HG03460 (cell line): ENCODE measurements at regions not wholly inside any gene's neighbourhood (a gene's known extent, or its start where the extent isn't known, plus 50 kb on each side); places are given as distances from the start of the nearest gene placed in this dataset.
"Not testable (repeated sequence)": the region's sequence is repeated elsewhere in the genome, so short reads cannot be mapped to it uniquely, and the experiment has no call there.

ENCODE experiments used
- ATAC-seq: cut with Tn5 transposase; IDR thresholded peaks from one replicate; pipeline ENCODE4 v1.9.1; 2021; ENCODE audit not compliant: unreplicated experiment

- no peak for ATAC-seq
These were observed 1453.9 kb upstream of the B3GALT2 start for GRCh38 chr1:194640322-194640721.

- ATAC-seq = no peak
These were observed 1442.6 kb upstream of the B3GALT2 start for GRCh38 chr1:194629011-194629410.

GRCh38 chr1:194624833-194625232, 1438.4 kb upstream of the B3GALT2 start:
- no peak for ATAC-seq

- ATAC-seq = no peak
These were observed 1431.7 kb upstream of the B3GALT2 start for GRCh38 chr1:194618101-194618500.

GRCh38 chr1:194617272-194617671, 1430.9 kb upstream of the B3GALT2 start:
- ATAC-seq = not testable (repeated sequence)

- ATAC-seq = no peak
These were observed 1430.4 kb upstream of the B3GALT2 start for GRCh38 chr1:194616835-194617234.

- no peak for ATAC-seq
These were observed 1415.8 kb upstream of the B3GALT2 start for GRCh38 chr1:194602184-194602583.

GRCh38 chr1:194600716-194601115, 1414.3 kb upstream of the B3GALT2 start:
- ATAC-seq = no peak

GRCh38 chr1:194598098-194598497, 1411.7 kb upstream of the B3GALT2 start:
- no peak for ATAC-seq

GRCh38 chr1:194586302-194586701, 1399.9 kb upstream of the B3GALT2 start:
- ATAC-seq = no peak

- ATAC-seq = no peak
These were observed 1397.6 kb upstream of the B3GALT2 start for GRCh38 chr1:194584052-194584451.

GRCh38 chr1:194570476-194570875, 1384.1 kb upstream of the B3GALT2 start:
- ATAC-seq = no peak

- no peak for ATAC-seq
These were observed 1382.2 kb upstream of the B3GALT2 start for GRCh38 chr1:194568610-194569009.

GRCh38 chr1:194548071-194548470, 1361.7 kb upstream of the B3GALT2 start:
- ATAC-seq = no peak

GRCh38 chr1:194544012-194544411, 1357.6 kb upstream of the B3GALT2 start:
- ATAC-seq = no peak

GRCh38 chr1:194538453-194538852, 1352.0 kb upstream of the B3GALT2 start:
- ATAC-seq = no peak

GRCh38 chr1:194537521-194537920, 1351.1 kb upstream of the B3GALT2 start:
- no peak for ATAC-seq

GRCh38 chr1:194535369-194535768, 1349.0 kb upstream of the B3GALT2 start:
- ATAC-seq = no peak

- ATAC-seq = no peak
These were observed 1348.4 kb upstream of the B3GALT2 start for GRCh38 chr1:194534784-194535183.

GRCh38 chr1:194533641-194534040, 1347.2 kb upstream of the B3GALT2 start:
- no peak for ATAC-seq

- no peak for ATAC-seq
These were observed 1331.2 kb upstream of the B3GALT2 start for GRCh38 chr1:194517567-194517966.

- ATAC-seq = no peak
These were observed 1329.5 kb upstream of the B3GALT2 start for GRCh38 chr1:194515916-194516315.

GRCh38 chr1:194512957-194513356, 1326.5 kb upstream of the B3GALT2 start:
- ATAC-seq = no peak

- no peak for ATAC-seq
These were observed 1325.9 kb upstream of the B3GALT2 start for GRCh38 chr1:194512345-194512744.
